NB4 (cell line): ENCODE measurements at regions not wholly inside any gene's neighbourhood (a gene's known extent, or its start where the extent isn't known, plus 50 kb on each side); places are given as distances from the start of the nearest gene placed in this dataset.

Experiments
- MYC ChIP-seq: IDR thresholded peaks from 2 replicates; pipeline ENCODE4 v1.6.1; 2011; ENCODE audit warnings: low read depth, low read length
- POLR2A ChIP-seq: IDR thresholded peaks from 2 replicates; pipeline ENCODE4 v1.6.1; 2011; ENCODE audit warnings: mild to moderate bottlenecking; ENCODE audit not compliant: insufficient read length; ENCODE audit errors: extremely low read depth
- TF ChIP-seq, protein P1 (sequence below): IDR thresholded peaks from one replicate; pipeline ENCODE4 v1.5.1; 2012; ENCODE audit warnings: low read depth, low read length
- TF ChIP-seq, protein P2 (sequence below): IDR thresholded peaks from 2 replicates; pipeline ENCODE4 v1.6.1; 2011; ENCODE audit warnings: low read depth, low read length

DNA sequence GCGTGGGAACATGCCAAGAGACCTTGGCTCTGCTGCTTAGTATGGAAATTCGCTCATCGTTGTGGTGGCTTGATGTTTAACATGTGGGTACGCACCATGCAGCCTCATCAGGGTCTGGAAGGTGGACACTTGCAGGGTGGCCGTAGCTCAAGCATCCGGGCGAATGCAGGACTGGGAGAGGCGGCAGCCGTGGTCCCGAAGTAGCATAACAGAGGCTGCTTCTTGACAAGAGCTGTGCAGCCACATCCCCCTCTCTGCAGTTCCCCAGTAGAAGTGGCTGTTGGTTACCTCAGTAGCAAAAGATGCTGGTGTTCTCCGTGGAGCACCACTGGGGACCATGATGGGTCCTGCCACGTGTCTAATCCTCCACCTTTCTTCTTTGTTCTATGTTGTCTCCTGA is 195.0 kb downstream of the THBS2 start:
- TF ChIP-seq, protein P1, sequence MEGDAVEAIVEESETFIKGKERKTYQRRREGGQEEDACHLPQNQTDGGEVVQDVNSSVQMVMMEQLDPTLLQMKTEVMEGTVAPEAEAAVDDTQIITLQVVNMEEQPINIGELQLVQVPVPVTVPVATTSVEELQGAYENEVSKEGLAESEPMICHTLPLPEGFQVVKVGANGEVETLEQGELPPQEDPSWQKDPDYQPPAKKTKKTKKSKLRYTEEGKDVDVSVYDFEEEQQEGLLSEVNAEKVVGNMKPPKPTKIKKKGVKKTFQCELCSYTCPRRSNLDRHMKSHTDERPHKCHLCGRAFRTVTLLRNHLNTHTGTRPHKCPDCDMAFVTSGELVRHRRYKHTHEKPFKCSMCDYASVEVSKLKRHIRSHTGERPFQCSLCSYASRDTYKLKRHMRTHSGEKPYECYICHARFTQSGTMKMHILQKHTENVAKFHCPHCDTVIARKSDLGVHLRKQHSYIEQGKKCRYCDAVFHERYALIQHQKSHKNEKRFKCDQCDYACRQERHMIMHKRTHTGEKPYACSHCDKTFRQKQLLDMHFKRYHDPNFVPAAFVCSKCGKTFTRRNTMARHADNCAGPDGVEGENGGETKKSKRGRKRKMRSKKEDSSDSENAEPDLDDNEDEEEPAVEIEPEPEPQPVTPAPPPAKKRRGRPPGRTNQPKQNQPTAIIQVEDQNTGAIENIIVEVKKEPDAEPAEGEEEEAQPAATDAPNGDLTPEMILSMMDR: no peak
- no peak for TF ChIP-seq POLR2A
- no peak for TF ChIP-seq MYC
- TF ChIP-seq, protein P2, sequence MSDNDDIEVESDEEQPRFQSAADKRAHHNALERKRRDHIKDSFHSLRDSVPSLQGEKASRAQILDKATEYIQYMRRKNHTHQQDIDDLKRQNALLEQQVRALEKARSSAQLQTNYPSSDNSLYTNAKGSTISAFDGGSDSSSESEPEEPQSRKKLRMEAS: no peak
